Panc1 (cell line): ENCODE measurements at regions not wholly inside any gene's neighbourhood (a gene's known extent, or its start where the extent isn't known, plus 50 kb on each side); places are given as distances from the start of the nearest gene placed in this dataset.

Experiments
- ATAC-seq: fragments of 200-7000 bp; cut with Tn5 transposase; 2 replicates; pipeline ENCODE4 v1.9.1; 2020; ENCODE audit warnings: mild to moderate bottlenecking, moderate library complexity
- BruUV-seq: library from RNA; stranded (reverse); fragments of 400-500 nt; replicated peaks from 2 replicates; lab custom pipeline; 2021; lab: Mats Ljungman, UMichigan
- CTCF ChIA-PET: fragments of 300-600 bp; sonication (Branson Sonifier 250); formaldehyde crosslinking; loops from one replicate; lab custom pipeline; 2022; ENCODE audit warnings: antibody characterized with exemption; lab: Charles Lee
- POLR2A ChIA-PET: fragments of 300-600 bp; sonication (Branson Sonifier 250); formaldehyde crosslinking; loops from one replicate; lab custom pipeline; 2022; ENCODE audit warnings: antibody characterized with exemption; lab: Charles Lee
- DNase-seq: peaks from one replicate; pipeline ENCODE4 v3.0.0-alpha.2; 2010; ENCODE audit warnings: low read depth, low spot score
- H3K27ac ChIP-seq: 2 replicates; pipeline ENCODE4 v1.5.1; 2011; ENCODE audit warnings: mild to moderate bottlenecking, low read length, inconsistent platforms
- H3K27me3 ChIP-seq: fragments of 200-500 bp; sonication (Bioruptor generic); 2 replicates; pipeline ENCODE4 v1.6.0; 2014; ENCODE audit warnings: low read length, inconsistent platforms; ENCODE audit not compliant: control insufficient read depth, insufficient read depth
- H3K36me3 ChIP-seq: fragments of 200-500 bp; sonication (Bioruptor generic); 2 replicates; pipeline ENCODE4 v1.5.1; 2014; ENCODE audit warnings: inconsistent platforms, mild to moderate bottlenecking, low read length, moderate library complexity; ENCODE audit not compliant: control insufficient read depth, insufficient read depth
- H3K4me1 ChIP-seq: 2 replicates; pipeline ENCODE4 v1.5.1; 2011; ENCODE audit warnings: inconsistent platforms, mild to moderate bottlenecking, low read length, moderate library complexity; ENCODE audit not compliant: control insufficient read depth, insufficient read depth
- H3K4me3 ChIP-seq, 2 experiments: 2 replicates each; pipeline ENCODE4 v1.5.1; 2011 to 2012; ENCODE audit warnings: low read depth in 2 of 2, low read length in 2 of 2, mild to moderate bottlenecking in 2 of 2, inconsistent platforms in 1 of 2, moderate library complexity in 1 of 2
- H3K9me3 ChIP-seq: fragments of 200-500 bp; sonication (Bioruptor generic); 2 replicates; pipeline ENCODE4 v1.5.1; 2014; ENCODE audit warnings: low read depth, mild to moderate bottlenecking, inconsistent platforms, low read length, moderate library complexity; ENCODE audit not compliant: control insufficient read depth, insufficient read depth
- CTCF ChIP-seq: fragments of 450-650 bp; IDR thresholded peaks from 2 replicates; pipeline ENCODE4 v1.5.1; 2017; ENCODE audit warnings: mild to moderate bottlenecking
- POLR2AphosphoS5 ChIP-seq: IDR thresholded peaks from 2 replicates; pipeline ENCODE4 v1.6.1; 2012; ENCODE audit warnings: mild to moderate bottlenecking, low read depth, low read length, moderate library complexity
- REST ChIP-seq, 2 experiments: IDR thresholded peaks; 2 replicates each; pipeline ENCODE4 v1.6.1; 2011 to 2012; ENCODE audit warnings: low read depth in 2 of 2, control low read depth in 1 of 2, low read length in 1 of 2, mild to moderate bottlenecking in 1 of 2, moderate library complexity in 1 of 2; ENCODE audit not compliant: insufficient read depth in 1 of 2
- SIN3A ChIP-seq: IDR thresholded peaks from 2 replicates; pipeline ENCODE4 v1.6.1; 2012; ENCODE audit warnings: low read depth, mild to moderate bottlenecking, low read length, moderate library complexity, borderline replicate concordance; ENCODE audit not compliant: insufficient read depth
- TCF7L2 ChIP-seq: IDR thresholded peaks from 2 replicates; pipeline ENCODE4 v1.6.1; 2011; ENCODE audit warnings: mild to moderate bottlenecking, low read depth, low read length, inconsistent platforms
- in situ Hi-C: cut with HindIII; loops from 2 replicates; pipeline ENCODE4 v1.10.0; 2016; ENCODE audit warnings: low sequenced_read_pairs, low pct_unique_long_range_greater_than_20kb
- intact Hi-C: fragments of 100-400 bp; cut with micrococcal nuclease; formaldehyde crosslinking; loops from one replicate; pipeline ENCODE4 v1.10.0; 2022; ENCODE audit not compliant: unreplicated experiment

GRCh38 chr17:77854083-77854758 lies 104.3 kb upstream of the TNRC6C start:
- H3K36me3 ChIP-seq, result no peaks in the 10 kb centered on the region
- no TSS peak for BruUV-seq
- DNase-seq (no peak), ATAC-seq (no peak)
- TF ChIP-seq POLR2AphosphoS5, result no peak
- TF ChIP-seq CTCF, result no peak
- TF ChIP-seq REST (IDR thresholded peaks at IDR 0.05; ENCODE audit: insufficient read depth in 1 of 2, low read depth in 2 of 2, low read length in 1 of 2), result no peak
- TF ChIP-seq SIN3A, result no peak
- TF ChIP-seq TCF7L2, result no peak
- in situ Hi-C loops, result no loop called here
- no peak overlapping the region for H3K27ac ChIP-seq
- H3K9me3 ChIP-seq, result no peaks in the 10 kb centered on the region
- CTCF ChIA-PET, result no interaction called here
- intact Hi-C loops, result no loop called here
- H3K27me3 ChIP-seq, result no peaks in the 10 kb centered on the region; the same call in 1 of the 2 replicates
- no peak overlapping the region for H3K4me3 ChIP-seq
- POLR2A ChIA-PET, result interaction anchor here (0.6 kb wide), 1 partner anchor 104 kb away, joined by 6 read pairs; the partner anchor contains the start of gene TNRC6C
- no peaks in the 10 kb centered on the region for H3K4me1 ChIP-seq

- BruUV-seq, result no TSS peak
- POLR2A ChIA-PET, result interaction anchor here (0.6 kb wide), 1 partner anchor 103 kb away, joined by 6 read pairs; the partner anchor contains the start of gene TNRC6C
Observed at GRCh38 chr17:77854759-77855745, 103.5 kb upstream of the TNRC6C start.

More at GRCh38 chr17:77854759-77855745, 103.5 kb upstream of the TNRC6C start:
- Histone ChIP-seq H3K27me3 (peaks cover 2% of the 10 kb centered on the region), H3K4me3 (no peak overlapping the region), H3K4me1 (no peaks in the 10 kb centered on the region), H3K9me3 (no peaks in the 10 kb centered on the region), H3K36me3 (no peaks in the 10 kb centered on the region), H3K27ac (no peak overlapping the region)
- in situ Hi-C loops, result no loop called here
- no peak for DNase-seq
- CTCF ChIA-PET, result no interaction called here
- peak in 1 of 2 experiments; percentile 31; a peak in 1 of 4 replicates for TF ChIP-seq REST (IDR thresholded peaks at IDR 0.05; ENCODE audit: insufficient read depth in 1 of 2, low read depth in 2 of 2, low read length in 1 of 2)
- TF ChIP-seq SIN3A, result no peak
- intact Hi-C loops, result no loop called here
- ATAC-seq, result no peak
